ENCODE measurements at regions not wholly inside any gene's neighbourhood (a gene's known extent, or its start where the extent isn't known, plus 50 kb on each side); places are given as distances from the start of the nearest gene placed in this dataset.

GRCh38 chr2:14557111-14557510, 75.4 kb upstream of the LRATD1 start:
- whole genome bisulfite sequencing, 2 donors = 61 to 70% methylated on average over 1 of the region's 1 CpG
- DNase-seq (no peak), FAIRE-seq (no peak), ATAC-seq (no peak)
- TF ChIP-seq, protein P1, sequence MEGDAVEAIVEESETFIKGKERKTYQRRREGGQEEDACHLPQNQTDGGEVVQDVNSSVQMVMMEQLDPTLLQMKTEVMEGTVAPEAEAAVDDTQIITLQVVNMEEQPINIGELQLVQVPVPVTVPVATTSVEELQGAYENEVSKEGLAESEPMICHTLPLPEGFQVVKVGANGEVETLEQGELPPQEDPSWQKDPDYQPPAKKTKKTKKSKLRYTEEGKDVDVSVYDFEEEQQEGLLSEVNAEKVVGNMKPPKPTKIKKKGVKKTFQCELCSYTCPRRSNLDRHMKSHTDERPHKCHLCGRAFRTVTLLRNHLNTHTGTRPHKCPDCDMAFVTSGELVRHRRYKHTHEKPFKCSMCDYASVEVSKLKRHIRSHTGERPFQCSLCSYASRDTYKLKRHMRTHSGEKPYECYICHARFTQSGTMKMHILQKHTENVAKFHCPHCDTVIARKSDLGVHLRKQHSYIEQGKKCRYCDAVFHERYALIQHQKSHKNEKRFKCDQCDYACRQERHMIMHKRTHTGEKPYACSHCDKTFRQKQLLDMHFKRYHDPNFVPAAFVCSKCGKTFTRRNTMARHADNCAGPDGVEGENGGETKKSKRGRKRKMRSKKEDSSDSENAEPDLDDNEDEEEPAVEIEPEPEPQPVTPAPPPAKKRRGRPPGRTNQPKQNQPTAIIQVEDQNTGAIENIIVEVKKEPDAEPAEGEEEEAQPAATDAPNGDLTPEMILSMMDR (IDR thresholded peaks at IDR 0.05) = no peak
- Histone ChIP-seq H3K27me3 (no peaks in the 10 kb centered on the region), H3K4me1 (no peaks in the 10 kb centered on the region), H3K9me3 (no peaks in the 10 kb centered on the region), H3K27ac (no peak overlapping the region), H3K4me3 (no peak overlapping the region), H3K36me3 (no peaks in the 10 kb centered on the region)
- intact Hi-C loops (cut with DNase I) = no loop called here

DNA sequence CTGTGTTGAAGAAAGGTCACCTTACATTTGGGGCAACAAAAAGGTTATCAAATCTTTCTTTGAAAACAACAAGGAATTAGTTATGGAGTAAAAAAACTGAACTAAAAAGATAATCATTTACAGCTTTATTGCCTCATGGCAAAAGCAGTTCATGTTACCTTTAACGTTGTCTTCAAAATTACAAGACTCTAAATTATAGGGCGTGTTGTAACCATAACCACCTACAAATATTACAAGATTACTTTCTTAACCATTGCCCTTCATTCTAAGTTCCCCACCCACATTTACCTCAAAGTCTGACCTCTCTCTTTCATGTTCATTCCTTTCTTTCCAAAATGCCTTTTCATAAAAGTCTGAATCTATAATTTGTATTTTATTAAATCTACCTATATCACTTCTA, 74.6 kb upstream of the LRATD1 start:
- FAIRE-seq (peak; percentile 5), ATAC-seq (no peak), DNase-seq (no peak)
- Histone ChIP-seq H3K9me3 (no peaks in the 10 kb centered on the region), H3K4me1 (no peaks in the 10 kb centered on the region), H3K36me3 (no peaks in the 10 kb centered on the region), H3K4me3 (no peak overlapping the region), H3K27ac (no peak overlapping the region), H3K27me3 (no peaks in the 10 kb centered on the region)
- intact Hi-C loops (cut with DNase I) = no loop called here
- TF ChIP-seq, protein P1 (IDR thresholded peaks at IDR 0.05) = no peak
- WGBS, 2 donors = 38 to 46% methylated on average over 2 of the region's 2 CpGs

GRCh38 chr2:14558335-14558919, 74.1 kb upstream of the LRATD1 start:
- no peak for DNase-seq
- intact Hi-C loops (cut with DNase I) = no loop called here
- Histone ChIP-seq H3K9me3 (no peaks in the 10 kb centered on the region), H3K4me1 (no peaks in the 10 kb centered on the region), H3K4me3 (no peak overlapping the region), H3K36me3 (no peaks in the 10 kb centered on the region), H3K27me3 (no peaks in the 10 kb centered on the region), H3K27ac (no peak overlapping the region)
- WGBS, 2 donors = 66 to 83% methylated on average over 3 of the region's 3 CpGs
- ATAC-seq = no peak
- TF ChIP-seq, protein P1 (IDR thresholded peaks at IDR 0.05) = no peak
- FAIRE-seq = no peak

- intact Hi-C loops (cut with DNase I) = no loop called here
- Histone ChIP-seq H3K4me3 (no peak overlapping the region), H3K4me1 (no peaks in the 10 kb centered on the region), H3K27me3 (no peaks in the 10 kb centered on the region), H3K27ac (no peak overlapping the region), H3K9me3 (no peaks in the 10 kb centered on the region), H3K36me3 (no peaks in the 10 kb centered on the region)
- TF ChIP-seq, protein P1 (IDR thresholded peaks at IDR 0.05) = no peak
- 75 to 78% methylated on average over 3 of the region's 3 CpGs for WGBS, 2 donors
- DNase-seq (no peak), ATAC-seq (no peak), FAIRE-seq (no peak)
Observed at GRCh38 chr2:14560716-14561115, 71.8 kb upstream of the LRATD1 start.

- no peaks in the 10 kb centered on the region for H3K9me3 ChIP-seq
- no peak for FAIRE-seq
Observed at GRCh38 chr2:14563324-14563723, 69.2 kb upstream of the LRATD1 start.

More at GRCh38 chr2:14563324-14563723, 69.2 kb upstream of the LRATD1 start:
- no peaks in the 10 kb centered on the region for H3K36me3 ChIP-seq
- no peak for ATAC-seq
- H3K4me3 ChIP-seq = no peak overlapping the region
- no peaks in the 10 kb centered on the region for H3K27me3 ChIP-seq
- WGBS, 2 donors = 61 to 78% methylated on average over 1 of the region's 1 CpG
- TF ChIP-seq, protein P1 (IDR thresholded peaks at IDR 0.05) = no peak
- DNase-seq = no peak
- intact Hi-C loops (cut with DNase I) = no loop called here
- no peak overlapping the region for H3K27ac ChIP-seq
- H3K4me1 ChIP-seq = no peaks in the 10 kb centered on the region

All from pancreas (tissue), 10 donors.